Epithelial cell of proximal tubule (primary cell): ENCODE measurements at regions not wholly inside any gene's neighbourhood (a gene's known extent, or its start where the extent isn't known, plus 50 kb on each side); places are given as distances from the start of the nearest gene placed in this dataset.

Experiments used
- DNase-seq: peaks from one replicate; pipeline ENCODE4 v3.0.0-alpha.2; 2011; ENCODE audit warnings: low read depth
- H3K4me3 ChIP-seq: 2 replicates; pipeline ENCODE4 v1.5.1; 2011; ENCODE audit warnings: low read depth, mild to moderate bottlenecking, low read length
- TF ChIP-seq, protein P1 (sequence below): conservative IDR thresholded peaks from 2 replicates; pipeline ENCODE4 v1.5.1; 2012; ENCODE audit warnings: low read depth, mild to moderate bottlenecking, low read length

DNA sequence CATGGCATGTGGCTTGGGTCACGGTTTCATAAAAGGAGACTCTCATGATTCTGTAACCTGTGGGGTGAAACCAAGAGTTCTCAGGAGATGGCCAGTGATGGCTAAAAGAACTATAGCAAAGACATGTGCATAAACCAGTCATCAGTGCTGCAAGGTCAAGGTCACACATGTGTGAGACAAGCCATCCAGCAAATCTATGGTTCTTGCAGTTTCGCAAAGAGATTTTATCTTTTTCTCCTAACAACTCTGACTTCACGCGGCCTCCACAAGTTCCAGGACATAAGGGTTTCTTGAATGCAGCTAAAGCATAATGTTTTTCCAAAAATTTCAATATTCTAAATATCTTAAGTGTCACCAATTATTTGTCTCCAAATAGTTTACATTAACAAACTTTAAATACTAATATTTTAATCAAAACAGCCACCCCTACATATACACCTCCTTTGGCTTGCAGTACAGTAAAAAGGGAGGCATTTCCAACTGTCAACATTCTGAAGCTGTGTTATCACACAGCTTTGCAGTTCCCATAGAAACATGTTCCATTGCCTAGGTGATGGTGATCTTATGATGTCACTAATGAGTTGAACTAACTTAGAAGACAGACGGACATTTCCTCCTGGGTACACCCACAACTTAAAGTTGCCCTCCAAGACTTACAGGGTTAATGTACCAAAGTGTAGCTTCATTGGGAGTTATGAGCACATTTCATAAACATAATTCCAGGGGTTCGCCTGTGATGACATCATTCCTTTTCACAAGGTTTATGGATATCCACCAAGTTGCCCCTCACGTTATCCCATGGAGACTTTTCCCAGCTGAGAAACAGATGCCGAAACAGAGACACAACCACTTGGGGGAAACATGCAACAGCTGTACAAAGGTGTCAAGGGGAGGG, 250.9 kb upstream of the PDE10A start:
- TF ChIP-seq, protein P1, sequence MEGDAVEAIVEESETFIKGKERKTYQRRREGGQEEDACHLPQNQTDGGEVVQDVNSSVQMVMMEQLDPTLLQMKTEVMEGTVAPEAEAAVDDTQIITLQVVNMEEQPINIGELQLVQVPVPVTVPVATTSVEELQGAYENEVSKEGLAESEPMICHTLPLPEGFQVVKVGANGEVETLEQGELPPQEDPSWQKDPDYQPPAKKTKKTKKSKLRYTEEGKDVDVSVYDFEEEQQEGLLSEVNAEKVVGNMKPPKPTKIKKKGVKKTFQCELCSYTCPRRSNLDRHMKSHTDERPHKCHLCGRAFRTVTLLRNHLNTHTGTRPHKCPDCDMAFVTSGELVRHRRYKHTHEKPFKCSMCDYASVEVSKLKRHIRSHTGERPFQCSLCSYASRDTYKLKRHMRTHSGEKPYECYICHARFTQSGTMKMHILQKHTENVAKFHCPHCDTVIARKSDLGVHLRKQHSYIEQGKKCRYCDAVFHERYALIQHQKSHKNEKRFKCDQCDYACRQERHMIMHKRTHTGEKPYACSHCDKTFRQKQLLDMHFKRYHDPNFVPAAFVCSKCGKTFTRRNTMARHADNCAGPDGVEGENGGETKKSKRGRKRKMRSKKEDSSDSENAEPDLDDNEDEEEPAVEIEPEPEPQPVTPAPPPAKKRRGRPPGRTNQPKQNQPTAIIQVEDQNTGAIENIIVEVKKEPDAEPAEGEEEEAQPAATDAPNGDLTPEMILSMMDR, result no peak
- H3K4me3 ChIP-seq, result no peak overlapping the region
- DNase-seq, result no peak

DNA sequence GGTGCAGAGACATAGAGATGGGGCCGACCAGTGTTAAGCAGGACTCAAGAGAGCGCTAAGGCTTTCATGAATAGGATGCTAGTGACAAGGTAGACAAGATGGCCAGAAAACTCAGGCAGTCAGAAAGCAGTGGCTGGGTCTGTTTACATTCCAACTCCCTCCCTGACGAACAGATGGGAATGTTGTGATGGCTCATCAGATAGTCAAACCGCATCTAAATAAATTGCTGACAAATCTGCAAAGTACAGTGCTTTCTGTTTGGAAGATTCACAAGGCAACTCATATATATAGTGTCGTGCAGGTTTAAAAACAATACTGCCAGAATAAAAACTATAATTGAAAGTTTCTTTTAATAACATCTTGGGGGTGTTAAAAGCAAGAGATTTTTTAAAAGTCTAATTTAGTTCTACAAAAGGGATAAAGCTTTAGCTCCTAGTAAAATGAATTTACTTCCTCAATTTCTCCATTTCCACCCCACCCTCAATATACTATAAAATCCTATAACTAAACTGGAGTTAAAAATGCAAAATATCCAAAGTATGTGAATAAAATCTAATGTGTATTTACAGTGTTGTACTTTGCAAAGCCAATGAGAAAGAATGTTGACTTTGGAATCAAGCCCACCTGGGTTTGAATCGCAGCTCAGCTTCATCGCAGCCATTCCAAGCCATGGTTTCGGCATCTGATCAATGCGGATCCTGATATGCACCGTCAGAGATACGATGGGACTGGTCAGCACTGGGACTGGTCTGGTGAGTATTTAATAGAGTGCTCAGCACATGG, 247.3 kb upstream of the PDE10A start:
- no peak overlapping the region for H3K4me3 ChIP-seq
- DNase-seq, result no peak
- TF ChIP-seq, protein P1, result no peak

DNA sequence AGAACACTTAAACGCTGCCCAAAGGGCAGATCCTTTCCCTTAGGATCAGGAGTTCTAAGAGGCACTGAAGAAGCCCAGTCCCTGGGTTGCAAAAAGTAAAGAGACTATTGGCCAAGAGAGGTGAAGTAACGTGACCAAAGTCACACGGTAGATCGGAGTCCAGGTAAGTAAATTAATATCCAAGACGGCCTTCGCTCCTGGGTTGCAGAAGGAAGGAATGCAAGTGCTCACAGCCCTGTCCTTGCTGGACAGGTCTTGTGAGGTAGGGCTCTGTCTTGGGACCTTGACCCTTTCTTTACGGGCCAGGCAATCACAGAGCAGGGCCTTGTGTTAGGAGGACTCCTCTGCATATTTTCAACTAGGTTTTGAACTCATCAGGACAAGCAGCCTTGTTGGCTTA, 243.7 kb upstream of the PDE10A start:
- TF ChIP-seq, protein P1, result no peak
- no peak overlapping the region for H3K4me3 ChIP-seq
- DNase-seq, result no peak

DNA sequence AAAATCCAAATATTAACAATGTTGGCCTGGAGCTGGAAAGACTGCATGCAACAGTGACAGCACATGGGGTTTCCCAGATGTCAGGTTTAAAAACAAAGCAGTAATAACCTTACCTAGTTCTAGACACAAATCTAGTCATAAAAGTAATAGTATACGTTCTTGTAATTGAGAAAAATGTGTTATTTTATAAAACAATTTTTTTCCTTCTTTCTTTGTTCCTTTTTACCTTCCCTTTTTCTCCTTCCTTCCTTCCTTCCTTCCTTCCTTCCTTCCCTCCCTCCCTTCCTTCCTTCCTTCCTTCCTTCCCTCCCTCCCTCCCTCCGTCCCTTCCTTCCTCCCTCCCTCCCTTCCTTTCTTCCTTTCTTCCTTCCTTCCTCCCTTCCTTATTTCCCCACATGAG, 242.7 kb upstream of the PDE10A start:
- TF ChIP-seq, protein P1, result no peak
- no peak for DNase-seq
- no peak overlapping the region for H3K4me3 ChIP-seq

DNA sequence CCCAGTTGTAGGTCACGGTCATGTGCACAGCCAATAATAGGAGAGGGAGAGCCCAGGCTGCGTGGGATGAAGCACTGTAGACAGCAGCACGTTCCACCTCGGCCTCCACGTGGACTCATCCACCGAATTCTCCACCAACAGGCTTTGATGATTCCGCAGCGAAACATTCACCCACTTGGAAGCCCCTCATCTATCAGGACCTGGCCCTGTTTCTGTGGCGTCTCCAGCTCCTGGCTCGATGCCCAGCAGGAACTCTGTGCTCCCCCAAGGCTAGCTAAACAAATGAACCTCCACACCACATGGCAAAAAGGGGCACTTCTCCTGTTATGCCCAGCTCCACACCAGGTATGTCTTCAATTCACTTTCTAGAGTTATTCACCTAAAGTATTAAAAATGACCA, 237.9 kb upstream of the PDE10A start:
- no peak for DNase-seq
- TF ChIP-seq, protein P1, result no peak
- H3K4me3 ChIP-seq, result no peak overlapping the region

DNA sequence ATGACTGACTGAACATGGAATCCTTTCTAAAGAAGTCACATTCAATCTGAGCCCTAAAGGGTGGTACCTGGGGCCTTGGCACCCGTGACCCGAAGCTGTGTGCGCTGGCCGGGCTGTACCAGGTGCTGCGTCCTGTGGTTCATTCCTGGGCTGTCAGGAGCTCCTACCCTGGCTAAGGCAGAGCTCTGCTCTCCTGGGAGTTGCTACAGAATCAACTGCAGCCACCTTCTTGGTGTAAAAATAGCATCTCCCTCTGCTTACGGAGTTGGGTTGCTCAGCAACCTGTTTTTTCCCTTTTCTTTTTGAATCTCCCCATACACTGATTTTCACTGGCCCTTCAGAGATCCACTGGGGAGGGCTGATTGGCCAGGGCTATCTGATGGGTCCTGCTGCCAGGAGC, 236.6 kb upstream of the PDE10A start:
- TF ChIP-seq, protein P1, result no peak
- no peak for DNase-seq
- no peak overlapping the region for H3K4me3 ChIP-seq
